ENCODE measurements at regions not wholly inside any gene's neighbourhood (a gene's known extent, or its start where the extent isn't known, plus 50 kb on each side); places are given as distances from the start of the nearest gene placed in this dataset.

- H3K4me1 ChIP-seq, result no peaks in the 10 kb centered on the region
- TF ChIP-seq CTCF (IDR thresholded peaks at IDR 0.05), result no peak
- no peaks in the 10 kb centered on the region for H3K27me3 ChIP-seq
- no peak overlapping the region for H3K27ac ChIP-seq
- no peaks in the 10 kb centered on the region for H3K9me3 ChIP-seq
- no peak overlapping the region for H3K4me3 ChIP-seq
- DNase-seq (ENCODE audit: low spot score), result no peak
- no peaks in the 10 kb centered on the region for H3K36me3 ChIP-seq
Observed at GRCh38 chr1:218572050-218572449, 226.9 kb downstream of the TGFB2 start.

GRCh38 chr1:218573925-218574324 lies 228.8 kb downstream of the TGFB2 start:
- Histone ChIP-seq H3K4me3 (no peak overlapping the region), H3K27ac (no peak overlapping the region), H3K4me1 (no peaks in the 10 kb centered on the region), H3K27me3 (no peaks in the 10 kb centered on the region), H3K36me3 (no peaks in the 10 kb centered on the region), H3K9me3 (no peaks in the 10 kb centered on the region)
- no peak for TF ChIP-seq CTCF (IDR thresholded peaks at IDR 0.05)
- DNase-seq (ENCODE audit: low spot score), result no peak

- no peaks in the 10 kb centered on the region for H3K4me1 ChIP-seq
- H3K27ac ChIP-seq, result no peak overlapping the region
- no peaks in the 10 kb centered on the region for H3K27me3 ChIP-seq
- H3K36me3 ChIP-seq, result no peaks in the 10 kb centered on the region
- no peaks in the 10 kb centered on the region for H3K9me3 ChIP-seq
- no peak for TF ChIP-seq CTCF (IDR thresholded peaks at IDR 0.05)
- no peak overlapping the region for H3K4me3 ChIP-seq
- DNase-seq (ENCODE audit: low spot score), result no peak
Observed at GRCh38 chr1:218575079-218575478, 229.9 kb downstream of the TGFB2 start.

DNA sequence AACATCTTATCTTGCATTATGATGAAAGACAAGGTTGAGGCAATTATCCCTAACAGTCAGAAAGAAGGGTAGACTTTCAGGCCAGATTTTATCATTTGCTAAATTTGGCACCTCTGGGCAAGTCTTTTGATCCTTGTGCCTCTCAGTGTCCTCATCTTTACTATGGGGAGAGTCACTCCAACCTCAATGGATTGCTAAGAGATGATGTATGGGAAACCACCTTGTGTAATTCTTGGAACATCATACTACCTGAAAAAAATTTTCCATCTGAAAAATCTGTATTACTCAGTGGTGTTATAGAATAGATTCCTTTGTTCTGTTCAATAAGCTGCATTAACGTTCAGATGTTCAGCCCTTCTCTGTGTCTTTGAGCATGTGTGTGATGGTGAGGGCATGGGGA lies 230.7 kb downstream of the TGFB2 start:
- DNase-seq (ENCODE audit: low spot score), result no peak
- Histone ChIP-seq H3K4me3 (no peak overlapping the region), H3K27ac (no peak overlapping the region), H3K9me3 (no peaks in the 10 kb centered on the region), H3K27me3 (no peaks in the 10 kb centered on the region), H3K4me1 (no peaks in the 10 kb centered on the region), H3K36me3 (no peaks in the 10 kb centered on the region)
- no peak for TF ChIP-seq CTCF (IDR thresholded peaks at IDR 0.05)

DNA sequence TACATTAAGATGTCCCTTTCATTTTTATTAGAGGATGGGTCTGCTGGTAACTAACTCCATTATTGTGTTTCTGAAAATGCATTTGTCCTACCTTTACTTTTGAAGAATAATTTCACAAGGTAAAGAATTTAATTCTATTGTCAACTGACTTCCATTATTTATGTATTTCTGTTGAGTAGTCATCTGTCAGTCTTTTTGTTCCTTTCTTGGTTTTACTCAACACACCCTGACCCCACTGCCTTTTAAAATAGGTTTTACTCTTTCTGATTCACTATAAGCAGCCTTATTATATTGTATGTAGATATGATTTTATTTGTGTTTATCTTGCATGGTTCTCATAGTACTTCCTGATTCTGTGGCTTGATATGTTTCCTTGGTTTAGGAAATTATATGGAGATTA lies 237.5 kb downstream of the TGFB2 start:
- Histone ChIP-seq H3K27me3 (no peaks in the 10 kb centered on the region), H3K36me3 (no peaks in the 10 kb centered on the region), H3K4me3 (no peak overlapping the region), H3K9me3 (no peaks in the 10 kb centered on the region), H3K27ac (no peak overlapping the region), H3K4me1 (peaks cover 0 to 4% of the 10 kb centered on the region in 2 donors)
- no peak for TF ChIP-seq CTCF (IDR thresholded peaks at IDR 0.05)
- DNase-seq (ENCODE audit: low spot score), result no peak

- peaks cover 0 to 4% of the 10 kb centered on the region in 2 donors for H3K4me1 ChIP-seq
- H3K27me3 ChIP-seq, result no peaks in the 10 kb centered on the region
- DNase-seq (ENCODE audit: low spot score), result no peak
- TF ChIP-seq CTCF (IDR thresholded peaks at IDR 0.05), result no peak
- no peak overlapping the region for H3K4me3 ChIP-seq
- no peak overlapping the region for H3K27ac ChIP-seq
- H3K9me3 ChIP-seq, result no peaks in the 10 kb centered on the region
- H3K36me3 ChIP-seq, result no peaks in the 10 kb centered on the region
Observed at GRCh38 chr1:218584418-218585155, 239.5 kb downstream of the TGFB2 start.
